HG02759 (cell line): ENCODE measurements at regions not wholly inside any gene's neighbourhood (a gene's known extent, or its start where the extent isn't known, plus 50 kb on each side); places are given as distances from the start of the nearest gene placed in this dataset.

Experiments
- ATAC-seq: cut with Tn5 transposase; IDR thresholded peaks from one replicate; pipeline ENCODE4 v1.9.1; 2021; ENCODE audit warnings: mild to moderate bottlenecking, moderate library complexity; ENCODE audit not compliant: unreplicated experiment

DNA sequence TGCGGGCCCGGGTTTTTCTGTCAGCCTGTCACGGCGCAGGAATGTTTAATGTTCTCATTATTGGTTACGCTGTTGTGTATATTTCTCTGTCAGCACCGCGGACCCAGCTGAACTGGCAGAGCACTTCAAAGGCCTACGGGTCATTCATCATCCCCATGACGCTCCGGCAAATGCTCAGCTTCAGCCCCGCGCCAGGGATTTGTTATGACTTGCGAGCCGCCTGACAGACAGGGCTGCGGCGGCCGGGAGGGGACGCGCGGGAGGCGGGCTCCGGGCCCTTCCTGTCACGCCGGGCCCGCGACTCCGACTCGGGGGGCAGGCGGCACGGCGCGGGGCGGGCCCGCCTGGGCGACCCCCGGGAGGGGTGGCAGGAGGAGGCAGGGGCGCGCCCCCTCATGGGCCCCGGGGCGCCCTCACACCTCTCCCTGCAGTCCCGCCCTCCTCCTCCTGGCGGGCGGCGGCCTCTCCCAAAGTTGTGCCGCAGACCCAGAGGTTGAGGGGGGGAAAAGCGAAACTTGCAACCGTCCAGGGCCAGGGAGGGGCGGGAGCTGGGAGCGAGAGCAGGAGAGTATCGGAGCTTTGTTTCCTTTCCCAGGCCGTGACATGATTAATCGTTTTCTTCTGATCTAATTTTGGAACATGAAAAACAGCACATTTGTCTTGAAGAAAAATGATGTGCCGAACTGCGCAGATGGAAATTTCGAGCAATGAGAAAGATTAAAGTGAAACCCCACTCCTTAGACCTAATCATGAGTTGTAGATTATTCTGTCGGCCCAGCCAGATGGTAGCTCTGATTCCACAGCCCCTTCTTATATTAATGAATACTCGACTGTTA lies 59.3 kb upstream of the COMTD1 start:
- ATAC-seq = peak; percentile 86

DNA sequence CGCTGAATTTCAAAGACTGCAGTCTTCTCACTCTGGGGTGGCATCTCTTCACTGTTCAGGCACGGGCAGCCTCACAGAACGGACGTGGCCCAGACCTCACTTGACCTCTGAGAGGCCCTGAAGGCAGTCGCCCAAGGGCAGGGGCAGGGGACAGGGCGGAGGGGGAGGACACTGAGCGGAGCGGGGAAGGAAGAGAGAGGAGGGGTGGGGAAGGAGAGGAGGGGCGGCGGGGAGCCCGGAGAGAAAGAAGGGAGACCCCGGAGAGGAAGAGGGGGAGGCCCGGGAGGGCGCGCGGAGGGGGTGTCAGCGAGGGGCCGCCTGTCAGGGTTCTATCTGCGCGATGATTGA lies 58.7 kb upstream of the COMTD1 start:
- no peak for ATAC-seq

DNA sequence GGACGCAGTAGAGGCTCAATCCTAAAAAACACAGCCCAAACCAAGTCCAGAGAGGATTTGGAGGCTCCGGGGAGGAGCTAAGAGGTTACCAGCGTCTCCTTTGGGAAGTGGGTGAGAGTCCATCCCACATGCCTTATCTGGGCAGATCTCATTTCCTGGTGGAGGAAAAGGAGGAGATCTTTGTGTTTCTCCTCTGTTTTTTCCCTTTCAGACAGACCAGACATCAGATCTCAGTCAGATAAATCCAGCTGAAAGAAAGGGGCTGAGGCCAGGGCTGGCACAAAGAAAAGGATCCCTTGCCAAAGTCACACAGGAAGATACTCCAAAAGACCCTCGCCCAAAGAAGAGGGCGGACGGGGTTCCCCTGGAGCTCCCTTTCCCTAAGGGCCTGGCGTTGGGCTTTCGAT lies 58.3 kb upstream of the COMTD1 start:
- ATAC-seq = no peak

DNA sequence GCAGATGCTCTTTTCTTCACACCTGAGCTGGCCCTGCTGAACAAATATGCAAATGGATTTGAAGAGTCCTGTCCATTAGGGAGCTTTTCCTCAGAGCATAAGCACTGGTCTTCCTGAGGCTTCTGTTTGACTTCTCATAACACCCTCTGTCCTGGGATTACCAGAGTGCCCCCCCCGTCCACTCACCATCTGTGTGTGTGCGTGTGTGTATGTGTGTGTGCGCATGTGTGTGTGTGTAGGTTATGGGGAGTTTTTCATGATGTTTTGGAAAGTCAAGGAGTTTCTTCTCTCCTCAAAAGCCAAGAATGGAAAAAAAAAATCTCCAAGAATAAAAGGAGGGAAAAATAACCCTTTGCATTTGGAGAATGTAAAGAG lies 57.7 kb upstream of the COMTD1 start:
- no peak for ATAC-seq

DNA sequence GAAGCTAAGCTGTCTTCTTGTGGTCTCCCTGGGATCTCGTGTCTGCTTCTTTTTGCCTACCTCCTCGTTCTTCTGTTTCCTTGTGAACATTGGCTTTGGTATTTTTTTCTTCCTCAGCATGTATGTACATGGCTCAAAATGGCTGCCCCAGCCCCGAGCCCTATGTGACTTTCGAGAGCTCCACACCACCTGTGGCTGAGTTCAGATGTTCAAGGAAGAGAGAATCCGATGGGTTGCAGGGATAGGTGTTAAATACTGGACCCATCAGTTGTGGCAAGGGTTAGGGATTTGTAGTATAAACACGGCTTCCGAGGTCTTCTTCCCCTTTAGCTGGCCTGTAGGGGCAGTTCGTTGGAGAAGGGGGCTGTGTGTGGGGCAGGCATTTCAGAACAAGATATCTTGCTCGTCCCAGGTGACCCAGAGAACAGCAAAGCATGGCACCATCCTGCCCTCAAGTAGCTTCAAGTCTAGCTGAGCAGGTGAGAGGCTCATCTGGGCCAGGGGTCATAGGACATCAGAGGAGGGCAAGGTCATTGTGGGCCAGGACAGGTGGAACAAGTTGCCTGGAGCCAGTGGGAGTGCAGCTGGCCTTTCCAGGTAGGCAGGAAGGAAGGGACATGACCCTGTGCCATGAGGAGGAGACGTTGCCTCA lies 57.2 kb upstream of the COMTD1 start:
- ATAC-seq = no peak

DNA sequence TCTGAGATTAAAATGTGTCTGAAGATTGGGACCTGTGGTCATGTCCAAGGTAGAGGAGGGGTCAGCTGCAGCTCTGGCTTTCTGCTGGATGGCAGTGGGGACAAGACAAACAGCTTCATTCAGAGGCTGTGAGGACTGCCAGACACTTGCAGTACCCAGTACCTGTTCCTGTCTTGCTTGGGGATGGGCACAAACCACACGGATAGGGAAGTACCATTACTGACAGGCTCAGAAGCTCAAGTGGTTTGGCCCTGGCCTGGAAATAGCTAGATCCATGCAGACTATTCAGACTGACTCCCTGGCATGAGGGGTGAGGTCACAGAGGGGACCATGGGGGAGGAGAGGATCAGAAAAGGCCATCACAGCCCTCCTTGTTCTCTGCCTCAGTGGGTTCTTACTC lies 56.0 kb upstream of the COMTD1 start:
- ATAC-seq = no peak

DNA sequence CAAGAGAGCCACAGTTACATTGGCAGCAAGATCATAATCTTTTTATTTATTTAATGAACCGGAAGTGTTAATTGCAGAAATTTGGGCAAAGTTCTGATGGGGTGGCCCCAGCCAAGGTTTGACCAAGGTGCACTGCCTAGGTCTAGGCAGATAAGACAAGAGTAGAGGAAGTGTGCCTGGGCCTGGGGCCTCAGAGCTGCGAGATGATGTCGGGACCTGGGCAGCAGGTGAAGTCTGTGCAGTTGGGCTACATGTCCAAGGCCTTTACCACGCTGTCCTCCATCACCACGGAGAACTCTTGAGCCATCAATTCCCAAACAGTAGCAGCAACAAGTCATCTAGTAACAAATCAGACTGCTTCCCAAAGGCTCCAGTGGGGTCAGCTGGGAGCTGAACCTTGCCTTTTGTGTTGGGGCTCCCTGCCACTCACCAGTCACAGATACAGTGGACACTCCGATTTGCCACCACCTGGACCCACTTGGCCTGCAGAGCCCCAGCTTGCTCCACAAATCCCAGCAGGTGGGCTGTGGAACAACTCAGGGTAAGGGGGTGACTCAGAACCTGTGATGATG lies 52.5 kb upstream of the COMTD1 start:
- ATAC-seq = no peak

DNA sequence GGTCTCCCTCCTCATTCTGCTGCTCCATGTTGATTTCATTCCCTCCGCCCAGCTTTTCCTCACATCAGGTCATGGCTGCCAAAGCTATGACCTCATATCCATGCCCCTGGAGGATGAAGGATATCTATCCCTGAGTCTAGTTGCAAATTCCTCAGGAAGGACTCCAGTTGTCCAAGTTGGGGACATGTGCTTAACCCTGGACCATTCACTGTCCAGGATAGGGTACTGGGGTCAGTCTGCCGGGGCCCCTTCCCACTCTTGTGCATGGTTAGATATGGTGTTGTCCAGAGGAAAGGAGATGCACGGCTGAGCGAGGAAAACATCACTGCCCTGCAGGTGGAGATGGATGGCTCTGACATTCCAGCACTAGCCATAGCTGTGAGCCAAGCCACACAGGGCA lies 51.9 kb upstream of the COMTD1 start:
- no peak for ATAC-seq

DNA sequence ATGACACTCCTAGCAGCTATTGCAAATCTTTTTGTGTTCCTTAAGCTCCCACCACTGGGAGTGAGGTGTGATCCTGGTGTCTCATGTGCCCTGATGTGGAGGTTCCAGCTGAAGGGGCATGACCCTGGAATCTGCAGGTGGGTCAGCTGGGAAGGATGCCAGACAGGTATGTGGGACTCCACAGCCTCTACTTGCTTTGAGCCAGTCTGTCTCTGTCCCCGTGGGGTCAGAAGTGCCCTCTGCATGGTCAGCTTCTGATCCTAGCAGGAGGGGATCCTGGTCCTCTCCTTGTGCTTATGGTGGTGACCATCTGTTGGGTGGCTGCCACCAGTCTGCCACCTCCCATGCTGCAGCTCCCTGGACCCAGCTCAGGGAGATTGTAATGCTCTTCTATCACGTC lies 51.1 kb upstream of the COMTD1 start:
- ATAC-seq = no peak
